AG09319 (cell line): ENCODE measurements at regions not wholly inside any gene's neighbourhood (a gene's known extent, or its start where the extent isn't known, plus 50 kb on each side); places are given as distances from the start of the nearest gene placed in this dataset.
"Not testable (repeated sequence)": the region's sequence is repeated elsewhere in the genome, so short reads cannot be mapped to it uniquely, and the experiment has no call there.

Experiments
- DNase-seq: peaks from one replicate; pipeline ENCODE4 v3.0.0-alpha.2; 2010; ENCODE audit warnings: low read depth; ENCODE audit errors: extremely low read depth

- DNase-seq: not testable (repeated sequence)
These were observed 193.0 kb downstream of the BCL2L11 start for GRCh38 chr2:111313711-111314110.

- DNase-seq: not testable (repeated sequence)
These were observed 194.6 kb downstream of the BCL2L11 start for GRCh38 chr2:111315188-111315917.

GRCh38 chr2:111316221-111316741 is 195.6 kb downstream of the BCL2L11 start:
- DNase-seq: not testable (repeated sequence)

GRCh38 chr2:111316881-111317549 is 196.3 kb downstream of the BCL2L11 start:
- DNase-seq: not testable (repeated sequence)

GRCh38 chr2:111319552-111319951 is 198.8 kb downstream of the BCL2L11 start:
- not testable (repeated sequence) for DNase-seq

GRCh38 chr2:111320264-111320663 is 199.6 kb downstream of the BCL2L11 start:
- DNase-seq: not testable (repeated sequence)

GRCh38 chr2:111320965-111321364 is 200.3 kb downstream of the BCL2L11 start:
- DNase-seq: peak; percentile 69

GRCh38 chr2:111323384-111323783 is 202.7 kb downstream of the BCL2L11 start:
- DNase-seq: not testable (repeated sequence)

- DNase-seq: not testable (repeated sequence)
These were observed 207.0 kb downstream of the BCL2L11 start for GRCh38 chr2:111327726-111328125.

- DNase-seq: not testable (repeated sequence)
These were observed 208.6 kb downstream of the BCL2L11 start for GRCh38 chr2:111329309-111329708.

- not testable (repeated sequence) for DNase-seq
These were observed 210.5 kb downstream of the BCL2L11 start for GRCh38 chr2:111331099-111331724.

GRCh38 chr2:111335220-111335907 is 214.7 kb downstream of the BCL2L11 start:
- DNase-seq: not testable (repeated sequence)

- DNase-seq: not testable (repeated sequence)
These were observed 217.8 kb downstream of the BCL2L11 start for GRCh38 chr2:111338474-111338873.

GRCh38 chr2:111339476-111339875 is 218.8 kb downstream of the BCL2L11 start:
- not testable (repeated sequence) for DNase-seq

GRCh38 chr2:111344590-111344989 is 223.9 kb downstream of the BCL2L11 start:
- not testable (repeated sequence) for DNase-seq

- DNase-seq: not testable (repeated sequence)
These were observed 224.7 kb downstream of the BCL2L11 start for GRCh38 chr2:111345439-111345838.

- DNase-seq: peak; percentile 0
These were observed 225.6 kb downstream of the BCL2L11 start for GRCh38 chr2:111346018-111346930.

GRCh38 chr2:111347695-111348094 is 227.0 kb downstream of the BCL2L11 start:
- DNase-seq: not testable (repeated sequence)

- DNase-seq: not testable (repeated sequence)
These were observed 227.6 kb downstream of the BCL2L11 start for GRCh38 chr2:111348316-111348715.
